ENCODE measurements at regions not wholly inside any gene's neighbourhood (a gene's known extent, or its start where the extent isn't known, plus 50 kb on each side); places are given as distances from the start of the nearest gene placed in this dataset.

GRCh38 chr10:108812906-108813305, 1110.4 kb downstream of the XPNPEP1 start:
- intact Hi-C loops (cut with DNase I; ENCODE audit: low total_unique reads), result no loop called here
- Histone ChIP-seq H3K4me3 (no peak overlapping the region), H3K36me3 (no peaks in the 10 kb centered on the region), H3K27ac (no peak overlapping the region), H3K9me3 (no peaks in the 10 kb centered on the region), H3K4me1 (no peaks in the 10 kb centered on the region), H3K27me3 (no peaks in the 10 kb centered on the region)
- no peak for DNase-seq
- TF ChIP-seq, protein P1, sequence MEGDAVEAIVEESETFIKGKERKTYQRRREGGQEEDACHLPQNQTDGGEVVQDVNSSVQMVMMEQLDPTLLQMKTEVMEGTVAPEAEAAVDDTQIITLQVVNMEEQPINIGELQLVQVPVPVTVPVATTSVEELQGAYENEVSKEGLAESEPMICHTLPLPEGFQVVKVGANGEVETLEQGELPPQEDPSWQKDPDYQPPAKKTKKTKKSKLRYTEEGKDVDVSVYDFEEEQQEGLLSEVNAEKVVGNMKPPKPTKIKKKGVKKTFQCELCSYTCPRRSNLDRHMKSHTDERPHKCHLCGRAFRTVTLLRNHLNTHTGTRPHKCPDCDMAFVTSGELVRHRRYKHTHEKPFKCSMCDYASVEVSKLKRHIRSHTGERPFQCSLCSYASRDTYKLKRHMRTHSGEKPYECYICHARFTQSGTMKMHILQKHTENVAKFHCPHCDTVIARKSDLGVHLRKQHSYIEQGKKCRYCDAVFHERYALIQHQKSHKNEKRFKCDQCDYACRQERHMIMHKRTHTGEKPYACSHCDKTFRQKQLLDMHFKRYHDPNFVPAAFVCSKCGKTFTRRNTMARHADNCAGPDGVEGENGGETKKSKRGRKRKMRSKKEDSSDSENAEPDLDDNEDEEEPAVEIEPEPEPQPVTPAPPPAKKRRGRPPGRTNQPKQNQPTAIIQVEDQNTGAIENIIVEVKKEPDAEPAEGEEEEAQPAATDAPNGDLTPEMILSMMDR (IDR thresholded peaks at IDR 0.05), result no peak
- TF ChIP-seq POLR2A (IDR thresholded peaks at IDR 0.05), result no peak

DNA sequence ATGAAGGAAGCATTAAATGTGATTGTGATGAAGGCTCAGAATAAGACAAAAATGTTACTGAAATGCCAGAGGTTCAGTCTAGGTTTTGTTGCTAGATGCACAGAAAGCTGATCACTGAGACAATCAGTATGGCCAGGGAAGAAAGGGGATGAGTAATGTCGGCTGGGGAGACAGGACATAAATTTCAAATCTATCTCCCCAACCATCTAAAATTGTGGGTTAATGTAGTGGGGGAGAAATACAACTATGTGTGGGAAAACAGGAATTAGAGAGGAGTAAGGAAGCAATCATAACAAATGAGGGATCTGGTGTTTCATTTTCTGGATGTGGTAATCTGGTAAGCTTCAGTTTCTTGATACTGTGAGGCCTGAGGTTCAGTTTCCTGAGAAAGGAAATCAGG, 1111.0 kb downstream of the XPNPEP1 start:
- DNase-seq, result no peak

DNA sequence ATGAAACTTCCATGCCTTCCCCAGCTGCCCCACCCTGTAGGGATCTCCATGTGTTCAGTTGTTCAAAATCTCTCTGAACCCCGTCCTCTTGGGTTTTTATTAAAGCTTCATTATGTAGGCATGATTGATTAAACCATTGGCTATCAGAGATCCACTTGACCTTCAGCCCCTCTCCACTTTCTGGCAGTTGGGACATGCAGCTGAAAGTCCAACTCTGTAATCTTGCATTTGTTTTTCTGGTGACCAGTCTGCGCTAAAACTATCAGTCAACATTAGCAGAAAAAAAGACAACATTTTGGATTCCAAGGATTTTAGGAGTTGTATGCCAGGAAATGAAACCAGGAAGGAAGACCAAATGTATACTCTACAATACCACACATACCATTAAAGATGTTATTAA, 1115.1 kb downstream of the XPNPEP1 start:
- intact Hi-C loops (cut with DNase I; ENCODE audit: low total_unique reads), result no loop called here
- DNase-seq, result no peak
- H3K9me3 ChIP-seq, result no peaks in the 10 kb centered on the region
- H3K27ac ChIP-seq, result no peak overlapping the region
- no peaks in the 10 kb centered on the region for H3K4me1 ChIP-seq
- no peaks in the 10 kb centered on the region for H3K27me3 ChIP-seq
- no peaks in the 10 kb centered on the region for H3K36me3 ChIP-seq
- H3K4me3 ChIP-seq, result no peak overlapping the region
- TF ChIP-seq, protein P1 (IDR thresholded peaks at IDR 0.05), result no peak
- no peak for TF ChIP-seq POLR2A (IDR thresholded peaks at IDR 0.05)

More for the DNA sequence above, 1111.0 kb downstream of the XPNPEP1 start:
- H3K4me1 ChIP-seq, result no peaks in the 10 kb centered on the region
- TF ChIP-seq POLR2A (IDR thresholded peaks at IDR 0.05), result no peak
- TF ChIP-seq, protein P1 (IDR thresholded peaks at IDR 0.05), result no peak
- intact Hi-C loops (cut with DNase I; ENCODE audit: low total_unique reads), result no loop called here
- no peak overlapping the region for H3K27ac ChIP-seq
- H3K36me3 ChIP-seq, result no peaks in the 10 kb centered on the region
- no peaks in the 10 kb centered on the region for H3K9me3 ChIP-seq
- H3K27me3 ChIP-seq, result no peaks in the 10 kb centered on the region
- no peak overlapping the region for H3K4me3 ChIP-seq

DNA sequence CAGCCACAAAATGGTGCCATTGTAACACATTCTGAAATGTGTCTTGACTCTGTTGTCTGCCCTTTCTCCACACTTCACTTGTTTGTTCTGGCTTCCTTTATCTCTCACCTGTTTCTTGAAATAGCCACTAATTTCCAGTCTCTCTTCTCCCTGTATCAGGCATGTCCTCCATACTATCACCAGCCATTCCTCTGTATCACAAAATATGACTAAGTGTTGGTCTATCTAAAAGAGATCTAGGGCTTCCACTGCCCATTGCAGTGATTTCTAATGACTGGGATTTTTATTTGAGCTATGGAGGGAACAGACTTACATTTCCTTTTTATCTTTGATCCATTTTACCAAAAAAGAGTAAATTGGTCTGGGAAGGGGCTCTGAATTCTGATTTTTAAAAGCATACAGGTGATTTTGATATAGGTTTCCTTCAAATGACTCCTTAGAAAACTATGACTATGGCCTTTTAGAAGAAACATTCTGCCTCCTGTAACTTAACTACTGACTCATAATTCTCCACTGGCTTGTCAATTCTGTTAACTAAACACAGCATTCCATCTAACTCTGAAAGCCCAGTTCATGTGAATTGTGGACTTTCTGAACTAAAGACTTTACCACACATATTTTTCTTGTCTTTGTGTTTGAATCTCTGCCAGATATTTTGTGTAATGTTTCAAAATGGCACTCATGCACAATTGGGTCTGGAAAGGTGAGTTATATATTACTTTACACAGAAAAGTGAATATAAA, 1121.4 kb downstream of the XPNPEP1 start:
- no peaks in the 10 kb centered on the region for H3K27me3 ChIP-seq
- no peak for DNase-seq
- no peak overlapping the region for H3K4me3 ChIP-seq
- H3K27ac ChIP-seq, result no peak overlapping the region
- intact Hi-C loops (cut with DNase I; ENCODE audit: low total_unique reads), result no loop called here
- TF ChIP-seq, protein P1 (IDR thresholded peaks at IDR 0.05), result no peak
- TF ChIP-seq POLR2A (IDR thresholded peaks at IDR 0.05), result no peak
- no peaks in the 10 kb centered on the region for H3K36me3 ChIP-seq
- no peaks in the 10 kb centered on the region for H3K4me1 ChIP-seq
- no peaks in the 10 kb centered on the region for H3K9me3 ChIP-seq

- no peak overlapping the region for H3K4me3 ChIP-seq
- H3K9me3 ChIP-seq, result no peaks in the 10 kb centered on the region
- no peak for DNase-seq
- intact Hi-C loops (cut with DNase I; ENCODE audit: low total_unique reads), result no loop called here
- no peaks in the 10 kb centered on the region for H3K36me3 ChIP-seq
- no peak overlapping the region for H3K27ac ChIP-seq
- TF ChIP-seq, protein P1 (IDR thresholded peaks at IDR 0.05), result no peak
- no peak for TF ChIP-seq POLR2A (IDR thresholded peaks at IDR 0.05)
- H3K27me3 ChIP-seq, result no peaks in the 10 kb centered on the region
- H3K4me1 ChIP-seq, result no peaks in the 10 kb centered on the region
Observed at GRCh38 chr10:108801220-108801619, 1122.1 kb downstream of the XPNPEP1 start.

Data from uterus (tissue), 3 donors.